ENCODE measurements at regions not wholly inside any gene's neighbourhood (a gene's known extent, or its start where the extent isn't known, plus 50 kb on each side); places are given as distances from the start of the nearest gene placed in this dataset.

DNA sequence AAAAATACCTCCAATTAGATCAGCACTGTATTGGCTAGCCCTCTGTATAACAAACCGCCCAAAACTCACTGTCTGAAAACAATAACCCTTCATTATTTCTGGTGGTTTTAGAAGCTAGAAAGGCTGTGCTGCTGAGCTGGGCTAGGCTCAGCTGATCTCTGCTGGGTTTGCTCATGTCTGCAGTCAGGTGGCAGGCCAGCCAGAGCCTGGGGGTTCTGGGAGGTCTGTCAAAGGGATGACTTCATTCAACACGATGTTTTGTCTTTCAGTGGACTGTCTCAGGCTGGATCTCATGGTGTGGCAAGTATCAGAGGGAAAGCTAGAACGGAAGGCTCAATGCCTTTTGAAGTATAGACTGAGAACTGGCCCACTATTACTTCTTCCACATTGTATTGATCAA lies 335.1 kb upstream of the DMAC1 start:
- H3K4me3 ChIP-seq, result no peak overlapping the region

DNA sequence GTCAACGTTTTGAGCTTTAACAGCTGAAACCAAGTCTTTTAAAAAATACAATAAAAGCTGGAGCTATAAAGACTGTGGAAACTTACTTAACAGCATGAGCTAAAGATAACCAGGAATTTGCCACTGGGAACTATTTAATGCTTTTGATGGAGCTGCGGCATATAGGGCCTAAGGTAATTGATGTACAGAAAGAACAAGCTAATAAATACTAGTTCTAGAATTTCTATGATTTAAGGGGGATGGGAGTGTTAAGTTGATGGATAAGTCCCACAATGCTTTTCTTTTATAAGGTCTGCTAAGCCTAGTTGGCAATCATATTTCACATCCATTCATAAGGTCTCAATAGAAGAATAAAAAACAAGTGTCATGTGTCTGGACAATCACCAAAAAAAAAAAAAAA lies 334.0 kb upstream of the DMAC1 start:
- Histone ChIP-seq H3K4me3 (no peak overlapping the region), H3K27me3 (no peaks in the 10 kb centered on the region), H3K4me1 (no peaks in the 10 kb centered on the region), H3K36me3 (no peaks in the 10 kb centered on the region), H3K9me3 (no peaks in the 10 kb centered on the region), H3K27ac (no peak overlapping the region)
- ATAC-seq (no peak), DNase-seq (no peak)
- TF ChIP-seq, protein P1, sequence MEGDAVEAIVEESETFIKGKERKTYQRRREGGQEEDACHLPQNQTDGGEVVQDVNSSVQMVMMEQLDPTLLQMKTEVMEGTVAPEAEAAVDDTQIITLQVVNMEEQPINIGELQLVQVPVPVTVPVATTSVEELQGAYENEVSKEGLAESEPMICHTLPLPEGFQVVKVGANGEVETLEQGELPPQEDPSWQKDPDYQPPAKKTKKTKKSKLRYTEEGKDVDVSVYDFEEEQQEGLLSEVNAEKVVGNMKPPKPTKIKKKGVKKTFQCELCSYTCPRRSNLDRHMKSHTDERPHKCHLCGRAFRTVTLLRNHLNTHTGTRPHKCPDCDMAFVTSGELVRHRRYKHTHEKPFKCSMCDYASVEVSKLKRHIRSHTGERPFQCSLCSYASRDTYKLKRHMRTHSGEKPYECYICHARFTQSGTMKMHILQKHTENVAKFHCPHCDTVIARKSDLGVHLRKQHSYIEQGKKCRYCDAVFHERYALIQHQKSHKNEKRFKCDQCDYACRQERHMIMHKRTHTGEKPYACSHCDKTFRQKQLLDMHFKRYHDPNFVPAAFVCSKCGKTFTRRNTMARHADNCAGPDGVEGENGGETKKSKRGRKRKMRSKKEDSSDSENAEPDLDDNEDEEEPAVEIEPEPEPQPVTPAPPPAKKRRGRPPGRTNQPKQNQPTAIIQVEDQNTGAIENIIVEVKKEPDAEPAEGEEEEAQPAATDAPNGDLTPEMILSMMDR (IDR thresholded peaks at IDR 0.05), result no peak
- WGBS, 2 donors, result 65 to 70% methylated on average over 2 of the region's 2 CpGs
- intact Hi-C loops (cut with DNase I), result no loop called here

More for the DNA sequence above, 335.1 kb upstream of the DMAC1 start:
- Histone ChIP-seq H3K4me1 (no peaks in the 10 kb centered on the region), H3K27ac (no peak overlapping the region), H3K27me3 (no peaks in the 10 kb centered on the region), H3K9me3 (no peaks in the 10 kb centered on the region), H3K36me3 (no peaks in the 10 kb centered on the region)
- ATAC-seq (no peak), DNase-seq (no peak)
- intact Hi-C loops (cut with DNase I), result no loop called here
- WGBS, 2 donors, result 78 to 88% methylated on average over 3 of the region's 3 CpGs
- TF ChIP-seq, protein P1 (IDR thresholded peaks at IDR 0.05), result no peak

DNA sequence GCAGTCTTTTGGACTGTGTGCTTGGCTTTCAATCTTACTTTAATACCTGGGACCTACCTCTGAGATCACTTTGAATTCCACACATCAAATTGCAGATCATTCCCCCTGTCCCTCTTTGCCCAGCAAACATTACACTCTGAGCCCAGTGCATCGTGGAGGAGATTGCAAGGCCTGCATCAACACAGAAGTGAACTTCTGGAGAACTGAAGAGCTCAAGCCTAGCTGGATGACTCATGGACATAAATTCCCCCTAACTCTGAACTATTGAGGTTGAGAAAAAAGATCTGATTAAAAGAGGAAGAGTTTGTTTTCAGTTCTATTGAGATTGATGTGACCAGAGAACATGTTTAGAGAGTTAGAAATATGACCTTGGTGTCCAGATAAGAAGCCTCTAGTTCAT lies 316.0 kb upstream of the DMAC1 start:
- 68 to 76% methylated on average over 1 of the region's 1 CpG for WGBS, 2 donors
- ATAC-seq, result no peak
- no peaks in the 10 kb centered on the region for H3K4me1 ChIP-seq
- intact Hi-C loops (cut with DNase I), result no loop called here
- H3K27ac ChIP-seq, result no peak overlapping the region
- no peak for DNase-seq
- no peaks in the 10 kb centered on the region for H3K36me3 ChIP-seq
- H3K4me3 ChIP-seq, result no peak overlapping the region
- TF ChIP-seq, protein P1 (IDR thresholded peaks at IDR 0.05), result no peak
- no peaks in the 10 kb centered on the region for H3K27me3 ChIP-seq
- no peaks in the 10 kb centered on the region for H3K9me3 ChIP-seq

DNA sequence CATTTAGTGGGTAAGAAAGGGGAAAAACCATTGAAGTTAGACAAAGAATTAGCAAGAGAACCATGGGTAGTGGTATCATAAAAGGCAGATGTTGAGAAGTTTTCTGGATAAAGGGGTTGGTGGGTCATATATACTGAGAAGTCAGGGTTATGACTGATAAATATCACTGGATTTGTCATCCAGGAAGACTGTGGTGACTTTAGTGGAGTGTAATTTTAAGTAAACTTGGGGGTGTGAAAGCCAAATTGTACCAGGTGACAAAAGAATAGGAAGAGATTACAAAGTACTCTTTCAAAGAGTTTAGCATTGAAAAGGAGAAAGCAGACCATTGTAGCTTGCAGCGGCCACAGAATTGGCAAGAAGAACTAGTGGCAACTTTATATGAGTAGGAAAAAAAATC lies 315.2 kb upstream of the DMAC1 start:
- TF ChIP-seq, protein P1 (IDR thresholded peaks at IDR 0.05), result no peak
- Histone ChIP-seq H3K9me3 (no peaks in the 10 kb centered on the region), H3K4me1 (no peaks in the 10 kb centered on the region), H3K27ac (no peak overlapping the region), H3K4me3 (no peak overlapping the region), H3K36me3 (no peaks in the 10 kb centered on the region), H3K27me3 (no peaks in the 10 kb centered on the region)
- WGBS, 2 donors, result 0% methylated on average over 1 of the region's 1 CpG
- intact Hi-C loops (cut with DNase I), result no loop called here
- DNase-seq (no peak), ATAC-seq (no peak)

DNA sequence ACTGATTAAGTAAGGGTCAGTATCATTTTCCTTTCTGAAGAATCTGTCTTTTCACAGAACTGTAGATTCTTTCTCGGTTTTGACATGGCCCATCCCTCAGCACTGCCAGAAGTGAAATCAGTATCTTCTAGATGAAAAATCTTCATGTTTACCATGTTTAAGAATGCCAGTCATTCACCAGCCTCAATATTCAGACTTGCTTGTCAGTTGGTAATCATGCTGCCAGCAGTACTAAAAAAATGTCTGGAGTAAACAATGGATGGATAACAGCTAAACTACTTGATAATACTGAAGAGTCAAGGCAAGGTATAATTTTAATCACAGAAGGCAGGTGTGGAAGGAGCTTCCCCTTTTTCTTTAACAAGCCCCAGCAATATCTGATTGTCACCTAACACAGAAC lies 306.8 kb upstream of the DMAC1 start:
- Histone ChIP-seq H3K27me3 (no peaks in the 10 kb centered on the region), H3K27ac (no peak overlapping the region), H3K4me1 (no peaks in the 10 kb centered on the region), H3K9me3 (peaks cover 0 to 14% (median 0%) of the 10 kb centered on the region in 11 donors), H3K36me3 (no peaks in the 10 kb centered on the region), H3K4me3 (no peak overlapping the region)
- ATAC-seq (no peak), DNase-seq (no peak)
- WGBS, 2 donors, result 59 to 64% methylated on average over 1 of the region's 1 CpG
- TF ChIP-seq, protein P1 (IDR thresholded peaks at IDR 0.05), result no peak
- intact Hi-C loops (cut with DNase I), result no loop called here
